ENCODE measurements at regions not wholly inside any gene's neighbourhood (a gene's known extent, or its start where the extent isn't known, plus 50 kb on each side); places are given as distances from the start of the nearest gene placed in this dataset.

GRCh38 chr2:150051004-150051403, 436.5 kb downstream of the RND3 start:
- Histone ChIP-seq H3K27me3 (ENCODE audit: control insufficient read depth in 2 of 2, insufficient read depth in 2 of 2, low read length in 2 of 2) (no peaks in the 10 kb centered on the region), H3K9me3 (replicated peaks; ENCODE audit: control insufficient read depth, insufficient read depth, low read depth, low read length) (no peaks in the 10 kb centered on the region), H3K9ac (ENCODE audit: insufficient read depth in 1 of 2, low read depth in 2 of 2, low read length in 2 of 2) (no peak overlapping the region), H3K4me3 (no peak overlapping the region), H2AFZ (ENCODE audit: low read depth, low read length) (no peak overlapping the region), H4K20me1 (replicated peaks; ENCODE audit: control insufficient read depth, insufficient read depth, low read length) (no peaks in the 10 kb centered on the region), H3K9me1 (ENCODE audit: control insufficient read depth, insufficient read depth, low read length) (no peaks in the 10 kb centered on the region), H3K27ac (ENCODE audit: extremely low read depth, low read depth, low read length) (no peak overlapping the region), H3K36me3 (ENCODE audit: control insufficient read depth, insufficient read depth, low read length) (no peaks in the 10 kb centered on the region), H3K4me2 (ENCODE audit: insufficient read depth, low read length) (no peak overlapping the region), H3K79me2 (ENCODE audit: control insufficient read depth, insufficient read depth, low read length) (no peaks in the 10 kb centered on the region), H3K4me1 (replicated peaks in 1 of 2; ENCODE audit: control insufficient read depth in 2 of 2, insufficient read depth in 2 of 2, low read length in 2 of 2) (no peaks in the 10 kb centered on the region)
- in situ Hi-C loops (cut with MboI): no loop called here
- FAIRE-seq (no peak), ATAC-seq (no peak), DNase-seq (ENCODE audit: extremely low read depth in 1 of 4, low spot score in 3 of 4) (no peak)
- TF ChIP-seq CBX3 (IDR thresholded peaks at IDR 0.05; ENCODE audit: borderline replicate concordance in 1 of 2, low read length in 2 of 2): no peak
- TF ChIP-seq ZNF324 (CRISPR knock-in tag; IDR thresholded peaks at IDR 0.05): no peak
- TF ChIP-seq MAX (CRISPR knock-in tag; IDR thresholded peaks at IDR 0.05): no peak
- TF ChIP-seq MECOM (CRISPR knock-in tag; IDR thresholded peaks at IDR 0.05): no peak
- TF ChIP-seq, protein P1, sequence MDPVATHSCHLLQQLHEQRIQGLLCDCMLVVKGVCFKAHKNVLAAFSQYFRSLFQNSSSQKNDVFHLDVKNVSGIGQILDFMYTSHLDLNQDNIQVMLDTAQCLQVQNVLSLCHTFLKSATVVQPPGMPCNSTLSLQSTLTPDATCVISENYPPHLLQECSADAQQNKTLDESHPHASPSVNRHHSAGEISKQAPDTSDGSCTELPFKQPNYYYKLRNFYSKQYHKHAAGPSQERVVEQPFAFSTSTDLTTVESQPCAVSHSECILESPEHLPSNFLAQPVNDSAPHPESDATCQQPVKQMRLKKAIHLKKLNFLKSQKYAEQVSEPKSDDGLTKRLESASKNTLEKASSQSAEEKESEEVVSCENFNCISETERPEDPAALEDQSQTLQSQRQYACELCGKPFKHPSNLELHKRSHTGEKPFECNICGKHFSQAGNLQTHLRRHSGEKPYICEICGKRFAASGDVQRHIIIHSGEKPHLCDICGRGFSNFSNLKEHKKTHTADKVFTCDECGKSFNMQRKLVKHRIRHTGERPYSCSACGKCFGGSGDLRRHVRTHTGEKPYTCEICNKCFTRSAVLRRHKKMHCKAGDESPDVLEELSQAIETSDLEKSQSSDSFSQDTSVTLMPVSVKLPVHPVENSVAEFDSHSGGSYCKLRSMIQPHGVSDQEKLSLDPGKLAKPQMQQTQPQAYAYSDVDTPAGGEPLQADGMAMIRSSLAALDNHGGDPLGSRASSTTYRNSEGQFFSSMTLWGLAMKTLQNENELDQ (CRISPR knock-in tag; IDR thresholded peaks at IDR 0.05; ENCODE audit: borderline replicate concordance): no peak
- no peak for TF ChIP-seq ZNF143 (CRISPR knock-in tag; IDR thresholded peaks at IDR 0.05)
- no peak for TF ChIP-seq TBP (optimal IDR thresholded peaks at IDR 0.05; ENCODE audit: low read depth, low read length)
- TF ChIP-seq PHF20 (IDR thresholded peaks at IDR 0.05; ENCODE audit: partially characterized antibody): no peak
- no peak for TF ChIP-seq SP1 (CRISPR knock-in tag; IDR thresholded peaks at IDR 0.05)
- no peak for TF ChIP-seq MTA1 (IDR thresholded peaks at IDR 0.05; ENCODE audit: borderline replicate concordance)
- TF ChIP-seq KLF10 (CRISPR knock-in tag; IDR thresholded peaks at IDR 0.05): no peak
- no peak for TF ChIP-seq NFE2 (IDR thresholded peaks at IDR 0.05; ENCODE audit: low read depth)
- no peak for TF ChIP-seq LARP7 (IDR thresholded peaks at IDR 0.05)
- TF ChIP-seq FOXO4 (CRISPR knock-in tag; IDR thresholded peaks at IDR 0.05): no peak
- ChIA-PET CTCF (ENCODE audit: low intra/inter-chr PET ratio) (no interaction called here), POLR2A (no interaction called here)
- intact Hi-C loops (cut with micrococcal nuclease): no loop called here
- no TSS peak for BruUV-seq (replicated peaks)

Measured in K562 (cell line).